ENCODE measurements at regions not wholly inside any gene's neighbourhood (a gene's known extent, or its start where the extent isn't known, plus 50 kb on each side); places are given as distances from the start of the nearest gene placed in this dataset.

GRCh38 chr2:238635647-238636051 is 208.9 kb downstream of the ASB1 start:
- no peak for DNase-seq (ENCODE audit: low read depth)

GRCh38 chr2:238636269-238637073 is 209.7 kb downstream of the ASB1 start:
- no peak for DNase-seq (ENCODE audit: low read depth)

- DNase-seq (ENCODE audit: low read depth): no peak
Observed at GRCh38 chr2:238638100-238638981, 209.5 kb upstream of the TWIST2 start.

- DNase-seq (ENCODE audit: low read depth): no peak
Observed at GRCh38 chr2:238638982-238639628, 208.8 kb upstream of the TWIST2 start.

- DNase-seq (ENCODE audit: low read depth): no peak
Observed at GRCh38 chr2:238640486-238640885, 207.4 kb upstream of the TWIST2 start.

GRCh38 chr2:238642973-238643372 is 204.9 kb upstream of the TWIST2 start:
- DNase-seq (ENCODE audit: low read depth): no peak

GRCh38 chr2:238643400-238643907 is 204.4 kb upstream of the TWIST2 start:
- DNase-seq (ENCODE audit: low read depth): no peak

- DNase-seq (ENCODE audit: low read depth): no peak
Observed at GRCh38 chr2:238644095-238645081, 203.5 kb upstream of the TWIST2 start.

- DNase-seq (ENCODE audit: low read depth): no peak
Observed at GRCh38 chr2:238645095-238645494, 202.8 kb upstream of the TWIST2 start.

GRCh38 chr2:238645716-238646115 is 202.2 kb upstream of the TWIST2 start:
- DNase-seq (ENCODE audit: low read depth): no peak

- DNase-seq (ENCODE audit: low read depth): no peak
Observed at GRCh38 chr2:238646281-238646680, 201.6 kb upstream of the TWIST2 start.

GRCh38 chr2:238646803-238647202 is 201.1 kb upstream of the TWIST2 start:
- no peak for DNase-seq (ENCODE audit: low read depth)

GRCh38 chr2:238649123-238649522 is 198.8 kb upstream of the TWIST2 start:
- no peak for DNase-seq (ENCODE audit: low read depth)

GRCh38 chr2:238649936-238650518 is 197.9 kb upstream of the TWIST2 start:
- DNase-seq (ENCODE audit: low read depth): no peak

GRCh38 chr2:238650536-238650935 is 197.3 kb upstream of the TWIST2 start:
- no peak for DNase-seq (ENCODE audit: low read depth)

- no peak for DNase-seq (ENCODE audit: low read depth)
Observed at GRCh38 chr2:238651306-238652052, 196.4 kb upstream of the TWIST2 start.

- no peak for DNase-seq (ENCODE audit: low read depth)
Observed at GRCh38 chr2:238652053-238652770, 195.7 kb upstream of the TWIST2 start.

GRCh38 chr2:238652771-238653157 is 195.1 kb upstream of the TWIST2 start:
- DNase-seq (ENCODE audit: low read depth): no peak

GRCh38 chr2:238653431-238654109 is 194.3 kb upstream of the TWIST2 start:
- no peak for DNase-seq (ENCODE audit: low read depth)

Data from stimulated activated CD4-positive, alpha-beta T cell treated with anti-CD3 and anti-CD28 coated beads, Interleukin-2, amount 100 ng/mL, for 4 hours (primary cell).